ENCODE measurements at regions not wholly inside any gene's neighbourhood (a gene's known extent, or its start where the extent isn't known, plus 50 kb on each side); places are given as distances from the start of the nearest gene placed in this dataset.
"Not testable (repeated sequence)": the region's sequence is repeated elsewhere in the genome, so short reads cannot be mapped to it uniquely, and the experiment has no call there.

DNA sequence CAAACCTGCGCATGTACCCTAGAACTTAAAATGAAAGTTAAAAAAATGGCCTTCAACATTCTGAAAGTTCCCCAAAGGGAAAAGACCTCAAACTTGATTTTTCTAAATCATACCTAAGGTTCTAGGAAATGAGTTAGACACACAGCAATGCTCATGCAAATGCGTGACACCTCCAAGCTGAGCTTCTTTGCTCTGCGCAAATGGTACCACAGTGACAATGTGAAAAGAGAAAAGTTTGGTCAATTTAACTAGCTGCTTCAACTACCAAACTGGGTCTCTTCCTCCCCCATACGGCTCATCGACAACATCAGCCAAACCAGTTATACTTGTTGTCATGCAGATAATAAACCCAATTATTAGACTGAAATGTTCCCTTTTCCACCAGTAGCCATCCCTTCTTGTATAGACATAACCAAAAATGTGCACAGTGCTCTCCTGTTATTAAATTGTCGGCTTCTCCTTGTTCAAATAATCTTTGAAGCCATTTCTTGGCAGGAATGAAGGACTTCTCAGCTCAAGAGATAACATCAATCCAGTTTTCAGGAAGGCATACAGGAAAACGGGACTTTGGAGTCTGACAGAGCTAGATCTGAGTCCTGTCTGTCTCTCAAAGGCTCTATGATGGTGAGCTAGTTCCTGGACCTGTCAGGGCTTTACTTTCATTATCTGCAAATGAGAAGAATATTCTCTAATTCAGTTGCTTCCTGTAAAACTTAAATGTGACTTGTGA, 185.6 kb upstream of the NR3C1 start:
- H3K4me3 Mint-ChIP-seq, result no peak overlapping the region
- WGBS (ENCODE audit: extremely low coverage, insufficient read length, low lambda C conversion rate), result no CpG with 5 or more reads among the region's 7 CpGs

DNA sequence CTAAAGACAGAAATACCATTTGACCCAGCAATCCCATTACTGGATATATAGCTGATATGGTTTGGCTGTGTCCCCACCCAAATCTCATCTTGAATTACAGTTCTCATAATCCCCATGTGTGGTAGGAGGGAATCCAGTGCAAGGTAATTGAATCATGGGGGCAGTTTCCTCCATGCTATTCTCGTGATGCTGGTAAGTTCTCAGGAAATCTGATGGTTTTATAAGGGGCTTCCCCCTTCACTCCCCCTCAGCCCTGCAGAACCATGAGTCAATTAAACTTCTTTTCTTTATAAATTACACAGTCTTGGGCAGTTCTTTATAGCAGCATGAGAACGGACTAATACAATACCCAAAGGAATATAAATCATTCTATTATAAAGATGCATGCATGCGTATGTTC, 184.6 kb upstream of the NR3C1 start:
- H2BK5ac ChIP-seq (ENCODE audit: insufficient read length, low read length), result not testable (repeated sequence)
- no CpG with 5 or more reads among the region's 3 CpGs for WGBS (ENCODE audit: extremely low coverage, insufficient read length, low lambda C conversion rate)

More for the DNA sequence above, 185.6 kb upstream of the NR3C1 start:
- no peak overlapping the region for H3T11ph ChIP-seq (ENCODE audit: low read length)
- H3K23me2 ChIP-seq (ENCODE audit: insufficient read length, low read depth, low read length, poor library complexity, severe bottlenecking), result no peaks in the 10 kb centered on the region
- no peak overlapping the region for H4K91ac ChIP-seq (ENCODE audit: insufficient read length, low read depth, low read length)
- no peak overlapping the region for H3K23ac ChIP-seq (ENCODE audit: insufficient read length, low read depth, low read length)
- H3K79me2 ChIP-seq (ENCODE audit: insufficient read depth, low read length), result no peaks in the 10 kb centered on the region
- no peak overlapping the region for H2BK15ac ChIP-seq (ENCODE audit: low read depth, low read length)
- no peaks in the 10 kb centered on the region for H3K79me1 ChIP-seq (ENCODE audit: insufficient read depth, low read depth, low read length, poor library complexity, severe bottlenecking)
- H2BK5ac ChIP-seq (ENCODE audit: insufficient read length, low read length), result no peak overlapping the region
- no peak overlapping the region for H3K4ac ChIP-seq (ENCODE audit: low read depth, low read length)
- DNase-seq, result no peak
- H4K5ac ChIP-seq (ENCODE audit: insufficient read length, low read depth, low read length), result no peak overlapping the region
- TF ChIP-seq, protein P1, sequence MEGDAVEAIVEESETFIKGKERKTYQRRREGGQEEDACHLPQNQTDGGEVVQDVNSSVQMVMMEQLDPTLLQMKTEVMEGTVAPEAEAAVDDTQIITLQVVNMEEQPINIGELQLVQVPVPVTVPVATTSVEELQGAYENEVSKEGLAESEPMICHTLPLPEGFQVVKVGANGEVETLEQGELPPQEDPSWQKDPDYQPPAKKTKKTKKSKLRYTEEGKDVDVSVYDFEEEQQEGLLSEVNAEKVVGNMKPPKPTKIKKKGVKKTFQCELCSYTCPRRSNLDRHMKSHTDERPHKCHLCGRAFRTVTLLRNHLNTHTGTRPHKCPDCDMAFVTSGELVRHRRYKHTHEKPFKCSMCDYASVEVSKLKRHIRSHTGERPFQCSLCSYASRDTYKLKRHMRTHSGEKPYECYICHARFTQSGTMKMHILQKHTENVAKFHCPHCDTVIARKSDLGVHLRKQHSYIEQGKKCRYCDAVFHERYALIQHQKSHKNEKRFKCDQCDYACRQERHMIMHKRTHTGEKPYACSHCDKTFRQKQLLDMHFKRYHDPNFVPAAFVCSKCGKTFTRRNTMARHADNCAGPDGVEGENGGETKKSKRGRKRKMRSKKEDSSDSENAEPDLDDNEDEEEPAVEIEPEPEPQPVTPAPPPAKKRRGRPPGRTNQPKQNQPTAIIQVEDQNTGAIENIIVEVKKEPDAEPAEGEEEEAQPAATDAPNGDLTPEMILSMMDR (conservative IDR thresholded peaks at IDR 0.05), result no peak
- H3K9ac ChIP-seq (ENCODE audit: extremely low read depth, insufficient read length, low read length), result no peak overlapping the region
- H2AK5ac ChIP-seq (ENCODE audit: insufficient read length, low read length), result no peak overlapping the region
- no peaks in the 10 kb centered on the region for H4K20me1 ChIP-seq (ENCODE audit: control insufficient read depth, insufficient read depth, insufficient read length)
- no peak overlapping the region for H2BK120ac ChIP-seq (ENCODE audit: low read depth, low read length, poor library complexity, severe bottlenecking)
- Mint-ChIP-seq H3K36me3 (ENCODE audit: insufficient read depth in 1 of 3, low read depth in 3 of 3) (no peaks in the 10 kb centered on the region), H3K4me1 (0 out of 4 replicates have a peak, but pooled peaks cover 0 to 4% of the 10 kb centered on the region in 2 experiments), H3K27me3 (ENCODE audit: low read depth) (no peaks in the 10 kb centered on the region; the same call in 1 of the 2 replicates), H3K9me3 (no peaks in the 10 kb centered on the region), H3K27ac (no peak overlapping the region)
- H3K27ac ChIP-seq (ENCODE audit: insufficient read length, low read depth, low read length), result no peak overlapping the region
- no peaks in the 10 kb centered on the region for H3K4me1 ChIP-seq (ENCODE audit: insufficient read depth, low read length)
- H3K9me3 ChIP-seq (ENCODE audit: control insufficient read depth, low read depth, low read length), result no peaks in the 10 kb centered on the region
- H3K27me3 ChIP-seq (ENCODE audit: insufficient read depth, low read length), result no peaks in the 10 kb centered on the region
- H2BK12ac ChIP-seq (ENCODE audit: insufficient read length, low read depth, low read length), result no peak overlapping the region
- H2BK20ac ChIP-seq (ENCODE audit: low read depth, low read length, poor library complexity, severe bottlenecking), result no peak overlapping the region
- no peak overlapping the region for H4K8ac ChIP-seq (replicated peaks; ENCODE audit: insufficient read length, low read depth, low read length)
- H2AFZ ChIP-seq (ENCODE audit: low read length), result no peak overlapping the region
- H3K56ac ChIP-seq (ENCODE audit: insufficient read length, low read depth, low read length), result no peak overlapping the region
- no peak overlapping the region for H3K14ac ChIP-seq (ENCODE audit: insufficient read depth, low read length)
- H3K18ac ChIP-seq (ENCODE audit: insufficient read length, low read depth, low read length), result no peak overlapping the region
- H3K4me2 ChIP-seq (ENCODE audit: insufficient read depth, insufficient read length, low read length), result no peak overlapping the region

More for the DNA sequence above, 184.6 kb upstream of the NR3C1 start:
- not testable (repeated sequence) for H3K4me2 ChIP-seq (ENCODE audit: insufficient read depth, insufficient read length, low read length); H3K18ac ChIP-seq (ENCODE audit: insufficient read length, low read depth, low read length); H3K27ac ChIP-seq (ENCODE audit: insufficient read length, low read depth, low read length); H4K5ac ChIP-seq (ENCODE audit: insufficient read length, low read depth, low read length); H3K36me3 Mint-ChIP-seq (ENCODE audit: insufficient read depth in 1 of 3, low read depth in 3 of 3); H2BK120ac ChIP-seq (ENCODE audit: low read depth, low read length, poor library complexity, severe bottlenecking); H4K20me1 ChIP-seq (ENCODE audit: control insufficient read depth, insufficient read depth, insufficient read length); H4K91ac ChIP-seq (ENCODE audit: insufficient read length, low read depth, low read length); H2AK5ac ChIP-seq (ENCODE audit: insufficient read length, low read length); H3K27me3 ChIP-seq (ENCODE audit: insufficient read depth, low read length); H3K9me3 ChIP-seq (ENCODE audit: control insufficient read depth, low read depth, low read length); H2BK15ac ChIP-seq (ENCODE audit: low read depth, low read length); H2BK20ac ChIP-seq (ENCODE audit: low read depth, low read length, poor library complexity, severe bottlenecking); H4K8ac ChIP-seq (replicated peaks; ENCODE audit: insufficient read length, low read depth, low read length); H3K27ac Mint-ChIP-seq; H3K23ac ChIP-seq (ENCODE audit: insufficient read length, low read depth, low read length); H3K9ac ChIP-seq (ENCODE audit: extremely low read depth, insufficient read length, low read length); H3K14ac ChIP-seq (ENCODE audit: insufficient read depth, low read length); H2BK12ac ChIP-seq (ENCODE audit: insufficient read length, low read depth, low read length); H3K4me1 ChIP-seq (ENCODE audit: insufficient read depth, low read length); H3K4me1 Mint-ChIP-seq; H3K4me3 Mint-ChIP-seq; H3K79me2 ChIP-seq (ENCODE audit: insufficient read depth, low read length); H3K79me1 ChIP-seq (ENCODE audit: insufficient read depth, low read depth, low read length, poor library complexity, severe bottlenecking); H3K23me2 ChIP-seq (ENCODE audit: insufficient read length, low read depth, low read length, poor library complexity, severe bottlenecking); DNase-seq; H3K4ac ChIP-seq (ENCODE audit: low read depth, low read length); H3K56ac ChIP-seq (ENCODE audit: insufficient read length, low read depth, low read length); H2AFZ ChIP-seq (ENCODE audit: low read length); H3T11ph ChIP-seq (ENCODE audit: low read length); H3K9me3 Mint-ChIP-seq; H3K27me3 Mint-ChIP-seq (ENCODE audit: low read depth)

Measured in H9 (cell line).